ENCODE measurements at regions not wholly inside any gene's neighbourhood (a gene's known extent, or its start where the extent isn't known, plus 50 kb on each side); places are given as distances from the start of the nearest gene placed in this dataset.

DNA sequence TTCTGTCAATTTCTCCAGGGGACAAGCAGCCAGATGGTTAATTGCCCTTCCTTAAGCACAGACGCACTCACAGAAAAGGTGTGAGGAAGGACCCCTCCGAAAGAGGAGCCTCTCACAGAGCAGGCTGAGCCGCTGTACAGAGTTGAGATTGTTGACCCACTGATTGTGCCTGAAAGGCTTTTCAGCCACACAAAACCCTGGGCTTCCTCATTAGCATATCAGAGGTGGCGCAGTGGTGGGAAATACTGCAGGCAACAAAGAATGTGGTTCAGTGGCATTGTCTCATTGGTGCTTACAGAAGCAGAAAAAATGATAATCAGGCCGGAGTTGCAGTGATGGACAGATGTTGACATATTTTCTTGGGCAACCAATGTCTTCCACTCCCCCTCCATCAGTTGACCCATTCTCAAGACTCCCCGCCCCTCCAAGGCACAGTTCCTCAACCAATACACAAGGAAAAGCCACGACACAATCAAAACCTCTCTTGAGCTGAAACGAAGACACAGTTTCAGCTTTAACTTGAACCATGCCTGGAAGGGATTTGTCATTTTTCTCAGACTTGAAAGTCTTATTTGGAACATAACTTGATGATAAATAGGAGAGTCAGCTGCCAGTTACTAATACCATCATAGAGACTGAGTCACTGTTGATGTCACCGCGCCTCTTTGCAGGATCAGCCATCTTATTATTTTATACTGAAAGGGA is 53.1 kb downstream of the ATXN3L start:
- no peak for DNase-seq

DNA sequence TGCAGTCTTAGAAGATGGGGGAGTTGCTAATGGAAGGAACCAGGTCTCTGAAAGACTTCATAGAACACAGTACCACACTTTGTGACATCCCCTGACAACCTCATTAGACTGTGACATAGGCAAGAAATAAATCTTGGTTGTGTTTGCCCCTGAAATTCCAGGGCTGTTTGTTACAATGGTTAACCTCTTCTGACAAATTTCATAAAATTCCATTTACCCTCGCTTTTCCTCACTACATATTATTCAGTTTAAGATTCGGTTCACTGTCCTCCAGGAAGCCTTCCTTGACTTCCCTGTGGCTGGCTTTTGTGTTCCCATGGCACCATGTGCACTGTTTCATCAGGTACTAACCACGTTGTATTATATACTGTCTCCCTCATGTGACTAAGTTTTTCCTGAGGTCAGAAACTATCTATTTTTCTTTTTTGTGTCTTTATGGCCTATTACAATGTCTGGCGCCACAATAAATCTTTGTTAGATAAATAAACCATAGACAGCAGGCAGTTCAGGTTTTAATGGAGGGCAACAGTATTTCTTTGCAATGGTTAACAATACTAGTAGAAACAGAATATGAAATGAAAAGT is 54.2 kb downstream of the ATXN3L start:
- DNase-seq: no peak

GRCh38 chrX:13265111-13265510 is 54.7 kb downstream of the ATXN3L start:
- DNase-seq: peak; percentile 35

DNA sequence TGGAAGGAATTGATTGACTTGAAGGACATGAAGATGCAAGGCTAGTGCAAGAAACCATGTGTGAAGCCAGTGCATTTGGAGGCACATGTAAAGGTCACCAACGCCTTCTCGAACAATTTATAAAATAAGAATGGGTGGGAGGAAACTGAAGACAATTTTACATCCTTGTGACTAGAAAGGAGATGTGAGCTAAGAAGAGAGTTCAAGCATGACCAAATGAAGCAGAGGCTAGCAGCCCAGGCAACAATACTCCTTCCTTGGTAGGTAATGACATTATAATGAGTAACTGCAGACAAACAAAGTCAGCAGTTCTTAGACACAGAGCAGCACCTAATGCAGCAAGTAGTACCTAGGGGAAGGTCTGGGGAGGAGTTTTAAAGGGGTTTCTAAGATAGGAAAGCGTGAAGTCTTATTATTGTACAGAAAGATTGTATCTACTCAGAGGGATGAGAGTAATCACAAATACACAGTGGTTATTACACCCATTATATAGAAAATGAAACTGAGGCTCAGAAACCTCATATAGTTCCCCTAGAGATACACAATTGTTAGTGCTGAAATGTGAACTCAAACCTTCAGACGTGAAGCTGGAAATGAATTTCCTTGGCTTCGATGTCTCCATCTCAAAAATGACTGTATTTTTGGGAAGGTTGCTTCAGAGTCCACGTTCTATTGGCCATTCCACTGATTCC is 56.1 kb downstream of the ATXN3L start:
- DNase-seq: peak; percentile 7

GRCh38 chrX:13261348-13261747 is 58.5 kb downstream of the ATXN3L start:
- no peak for DNase-seq

GRCh38 chrX:13260598-13260997 is 59.3 kb downstream of the ATXN3L start:
- no peak for DNase-seq

- DNase-seq: no peak
Measured at GRCh38 chrX:13258725-13259124, 61.1 kb downstream of the ATXN3L start.

- no peak for DNase-seq
Measured at GRCh38 chrX:13258052-13258444, 61.8 kb downstream of the ATXN3L start.

GRCh38 chrX:13257223-13258051 is 62.4 kb downstream of the ATXN3L start:
- DNase-seq: no peak

DNA sequence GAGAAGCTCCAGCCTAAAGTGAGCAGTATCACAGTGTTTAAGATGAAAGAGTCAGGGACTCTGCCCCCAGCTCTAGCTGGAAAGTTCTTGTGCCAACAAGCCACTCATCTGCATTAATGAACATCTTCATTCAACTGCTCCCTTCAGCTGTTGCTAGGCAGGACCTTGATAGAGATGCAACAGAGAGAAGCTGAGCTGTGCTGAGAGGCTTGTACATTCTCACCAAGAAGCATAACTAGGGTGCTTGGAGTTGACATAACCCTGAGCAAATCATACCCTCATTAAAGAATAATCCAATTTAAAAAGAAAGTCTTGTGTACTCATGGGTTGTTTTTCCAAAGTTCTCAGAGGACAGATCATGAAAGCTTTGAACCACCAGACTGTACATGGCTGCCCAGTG is 63.2 kb downstream of the ATXN3L start:
- DNase-seq: no peak

DNA sequence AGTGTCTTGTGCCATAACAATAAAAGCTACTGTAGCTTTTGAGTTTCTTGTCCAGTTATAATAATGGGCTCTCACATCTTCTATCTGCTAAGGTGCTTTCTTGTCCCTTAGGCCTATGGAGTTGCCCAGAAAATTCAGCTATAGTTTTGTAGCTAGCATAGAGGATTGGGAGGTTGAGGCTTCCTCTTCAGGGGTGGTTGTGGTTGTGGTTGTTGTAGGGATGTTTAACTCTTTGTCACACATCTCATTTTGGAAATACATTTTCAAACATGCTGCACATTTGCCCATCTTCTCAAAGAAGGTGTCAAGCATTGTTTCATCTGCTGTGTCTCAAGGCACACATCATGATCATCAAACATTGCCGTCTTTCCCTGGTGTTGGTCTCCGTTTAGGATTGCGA is 65.0 kb downstream of the ATXN3L start:
- no peak for DNase-seq

DNA sequence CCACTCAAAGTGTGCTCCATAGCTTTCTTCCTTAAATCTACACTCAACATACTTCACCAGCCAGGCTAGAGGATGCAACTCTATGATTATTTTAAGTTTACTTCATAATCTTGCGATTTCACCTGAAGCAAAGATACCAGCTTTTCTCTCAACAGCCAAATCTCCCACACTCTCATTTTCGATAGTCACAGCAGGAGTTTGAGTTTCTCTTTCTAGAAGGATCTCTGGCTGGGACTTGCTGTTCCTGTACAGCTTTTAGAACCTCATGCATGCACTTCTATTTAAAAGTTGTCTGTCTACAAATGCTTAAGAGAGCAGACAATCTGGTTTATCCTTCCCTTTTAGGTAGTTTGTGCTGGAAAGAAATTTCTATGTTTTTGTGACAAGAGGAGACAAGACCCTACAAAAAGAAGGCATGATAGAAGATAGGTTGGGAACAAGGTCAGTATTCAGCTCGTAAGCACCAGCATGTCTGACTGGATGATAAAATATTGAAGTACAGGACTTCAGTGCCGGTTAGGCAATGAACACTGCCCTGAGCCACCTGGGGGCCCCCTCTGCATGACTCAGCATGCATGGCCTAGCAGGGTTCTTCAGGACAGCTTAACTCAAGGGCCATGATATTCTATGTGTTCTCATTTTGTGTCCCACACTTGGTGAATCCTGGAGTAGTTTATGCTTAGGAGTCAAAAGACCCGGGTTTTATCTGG is 65.6 kb downstream of the ATXN3L start:
- no peak for DNase-seq

DNA sequence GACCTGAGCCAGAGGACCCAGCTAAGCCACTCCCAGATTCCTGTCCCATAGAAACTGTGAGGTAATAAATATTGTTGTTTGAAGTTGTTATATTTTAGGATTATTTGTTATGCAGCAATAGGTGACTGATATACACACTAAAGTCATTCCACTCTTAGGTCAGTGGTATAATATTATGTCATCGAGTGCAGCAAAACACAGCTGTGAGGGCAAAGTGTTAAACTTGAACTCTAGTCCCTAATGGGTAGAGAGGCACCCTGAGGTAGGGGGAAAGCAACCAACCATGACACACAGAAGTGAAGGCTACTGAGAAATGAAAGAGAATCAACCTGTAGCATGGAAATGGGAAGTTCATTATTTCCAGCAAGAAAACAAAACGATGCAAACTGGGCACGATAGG is 66.6 kb downstream of the ATXN3L start:
- no peak for DNase-seq

- no peak for DNase-seq
Measured at GRCh38 chrX:13252726-13253125, 67.1 kb downstream of the ATXN3L start.

GRCh38 chrX:13250826-13251580 is 68.8 kb downstream of the ATXN3L start:
- DNase-seq: no peak

DNA sequence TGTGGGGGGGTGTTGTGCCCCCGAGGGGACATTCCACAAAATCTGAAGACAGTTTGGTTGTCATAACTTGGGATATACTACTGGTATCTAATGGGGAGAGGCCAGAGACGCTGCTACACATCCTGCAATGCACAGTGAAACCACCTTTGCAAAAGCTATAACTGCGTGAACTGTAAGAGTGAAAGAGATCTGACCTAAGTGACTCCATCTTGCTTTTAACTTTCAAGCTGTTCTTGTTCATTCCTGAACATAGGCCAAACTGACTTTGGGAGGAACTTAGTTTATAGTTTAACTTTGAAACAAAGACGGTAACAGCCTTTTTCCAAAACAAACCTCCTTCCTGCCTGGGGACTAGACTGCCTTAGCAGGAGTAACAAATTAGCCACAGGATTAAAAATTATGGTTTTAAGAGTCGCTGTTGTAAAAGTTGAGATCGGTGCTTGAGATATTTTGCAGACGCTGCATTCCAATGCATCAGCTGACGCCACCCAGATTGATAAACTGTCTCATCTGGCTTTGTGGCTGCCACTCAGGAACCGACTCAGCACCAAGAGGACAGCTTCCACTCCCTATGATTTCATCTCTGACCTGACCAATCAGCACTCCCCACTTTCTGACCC is 70.9 kb downstream of the ATXN3L start:
- no peak for DNase-seq

GRCh38 chrX:13239272-13239671 is 80.6 kb downstream of the ATXN3L start:
- DNase-seq: no peak

- DNase-seq: no peak
Measured at GRCh38 chrX:13235930-13236329, 83.9 kb downstream of the ATXN3L start.

GRCh38 chrX:13232484-13232883 is 87.4 kb downstream of the ATXN3L start:
- no peak for DNase-seq

DNA sequence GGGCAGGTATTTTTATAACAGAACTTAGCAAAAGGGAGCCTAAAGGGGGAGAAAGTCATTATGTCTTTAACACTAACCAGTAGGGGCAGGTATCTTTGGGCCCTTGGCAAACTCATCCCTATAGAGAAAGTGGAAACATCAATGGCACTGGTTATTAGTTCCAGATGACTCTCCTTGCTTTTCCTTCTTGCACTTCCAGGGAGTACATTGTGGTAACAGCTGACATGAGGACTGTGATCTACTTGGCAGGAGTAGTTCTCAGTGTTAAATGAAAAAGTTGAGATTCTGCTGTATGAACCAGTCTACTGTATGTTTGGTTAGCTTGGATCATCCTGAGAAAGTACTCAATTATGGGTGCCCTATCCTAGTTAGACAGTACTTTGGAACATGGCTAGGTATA is 93.6 kb downstream of the ATXN3L start:
- DNase-seq: no peak

DNA sequence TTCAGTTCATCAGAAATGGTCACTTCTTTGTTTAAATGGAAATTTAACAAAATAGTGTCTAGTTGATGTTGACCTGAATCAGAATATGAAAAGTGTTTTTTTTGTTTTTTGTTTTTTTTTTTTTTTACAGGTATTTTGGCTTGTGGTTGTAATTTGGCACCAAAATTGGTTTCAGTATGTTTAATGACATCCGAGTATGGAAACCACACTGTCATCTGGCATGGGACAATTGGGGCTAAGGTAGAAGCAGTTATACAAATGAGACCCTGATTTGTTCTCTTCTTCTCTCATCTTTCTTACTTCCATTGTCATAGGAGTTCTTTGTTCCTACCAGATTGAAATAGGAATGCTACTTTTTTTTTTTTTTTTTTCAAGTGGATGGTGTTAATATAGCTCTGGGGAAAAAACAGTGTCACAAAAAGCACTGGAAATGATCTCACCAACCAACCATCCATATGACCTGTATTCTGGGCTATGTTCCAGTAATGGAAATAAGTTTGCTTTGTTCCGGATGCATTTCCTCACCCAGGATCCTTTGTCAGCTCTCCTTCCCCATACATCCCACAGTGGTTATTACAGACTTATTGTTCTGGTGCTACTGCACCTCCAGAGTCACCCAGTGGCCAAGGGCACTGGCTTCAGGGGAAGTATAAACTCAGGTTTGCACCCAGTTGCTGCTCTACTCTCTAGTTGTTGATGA is 95.8 kb downstream of the ATXN3L start:
- peak; percentile 60 for DNase-seq

Measured in kidney glomerular epithelial cell (primary cell).